ENCODE measurements at regions not wholly inside any gene's neighbourhood (a gene's known extent, or its start where the extent isn't known, plus 50 kb on each side); places are given as distances from the start of the nearest gene placed in this dataset.

GRCh38 chr2:38212312-38212711 is 136.4 kb upstream of the CYP1B1 start:
- no peak for TF ChIP-seq CTCF (IDR thresholded peaks at IDR 0.05)
- TF ChIP-seq POLR2A (IDR thresholded peaks at IDR 0.05): no peak
